Prostate gland (tissue), 2 donors: ENCODE measurements at regions not wholly inside any gene's neighbourhood (a gene's known extent, or its start where the extent isn't known, plus 50 kb on each side); places are given as distances from the start of the nearest gene placed in this dataset.

Experiments
- CTCF ChIP-seq, 4 experiments: fragments of 200-600 bp in 2 of 4; fragments of 450-650 bp in 2 of 4; sonication (generic) in 2 of 4; IDR thresholded peaks; 1 replicate in 3 of 4; 2 replicates in 1 of 4; pipeline ENCODE4 v1.5.1; 2016 to 2019; ENCODE audit warnings: antibody characterized with exemption in 4 of 4, mild to moderate bottlenecking in 2 of 4, moderate library complexity in 2 of 4
- POLR2A ChIP-seq: fragments of 450-650 bp; IDR thresholded peaks from one replicate; pipeline ENCODE4 v1.6.1; 2016; ENCODE audit warnings: antibody characterized with exemption, mild to moderate bottlenecking
- POLR2AphosphoS5 ChIP-seq: sonication (generic); formaldehyde crosslinking; IDR thresholded peaks from one replicate; pipeline ENCODE4 v1.6.1; 2017; ENCODE audit warnings: antibody characterized with exemption

- TF ChIP-seq POLR2A: no peak
- no peak for TF ChIP-seq POLR2AphosphoS5
- TF ChIP-seq CTCF (IDR thresholded peaks at IDR 0.05): no peak
These were observed 394.7 kb downstream of the FBXO15 start for GRCh38 chr18:73752965-73753364.
